Right ventricle myocardium superior (tissue), 1 donor: ENCODE measurements at regions not wholly inside any gene's neighbourhood (a gene's known extent, or its start where the extent isn't known, plus 50 kb on each side); places are given as distances from the start of the nearest gene placed in this dataset.

ENCODE experiments used
- ATAC-seq: fragments of 200-7000 bp; cut with Tn5 transposase; one replicate; pipeline ENCODE4 v1.9.1; 2020; ENCODE audit warnings: mild to moderate bottlenecking; ENCODE audit not compliant: poor library complexity
- DNase-seq: peaks from one replicate; pipeline ENCODE4 v3.0.0-alpha.2; 2020
- intact Hi-C: fragments of 100-400 bp; cut with DNase I; formaldehyde crosslinking; loops from one replicate; pipeline ENCODE4 v1.11.2; 2022
- donor health status: DM: no; HTN: yes; CAD: no; lungs with severe emphysema.

- intact Hi-C loops: no loop called here
- DNase-seq (no peak), ATAC-seq (no peak)
Measured at GRCh38 chr11:116503216-116504160, 269.3 kb downstream of the BUD13 start.

- ATAC-seq (peak; percentile 95), DNase-seq (peak; percentile 61)
- intact Hi-C loops: no loop called here
Measured at GRCh38 chr11:116502641-116503061, 270.1 kb downstream of the BUD13 start.

GRCh38 chr11:116501728-116502127, 271.1 kb downstream of the BUD13 start:
- DNase-seq (no peak), ATAC-seq (no peak)
- intact Hi-C loops: no loop called here

GRCh38 chr11:116500947-116501602, 271.7 kb downstream of the BUD13 start:
- DNase-seq (no peak), ATAC-seq (no peak)
- intact Hi-C loops: no loop called here

GRCh38 chr11:116500026-116500946, 272.5 kb downstream of the BUD13 start:
- intact Hi-C loops: no loop called here
- ATAC-seq: no peak
- no peak for DNase-seq

- ATAC-seq (peak; percentile 70), DNase-seq (peak; percentile 76)
- intact Hi-C loops: no loop called here
Measured at GRCh38 chr11:116499396-116500003, 273.3 kb downstream of the BUD13 start.

GRCh38 chr11:116498161-116498560, 274.6 kb downstream of the BUD13 start:
- no peak for ATAC-seq

GRCh38 chr11:116492600-116492999, 280.2 kb downstream of the BUD13 start:
- ATAC-seq: no peak
- intact Hi-C loops: no loop called here
- no peak for DNase-seq

More at GRCh38 chr11:116498161-116498560, 274.6 kb downstream of the BUD13 start:
- no peak for DNase-seq
- intact Hi-C loops: no loop called here

- ATAC-seq (no peak), DNase-seq (no peak)
- intact Hi-C loops: no loop called here
Measured at GRCh38 chr11:116488836-116489389, 283.9 kb downstream of the BUD13 start.

GRCh38 chr11:116485425-116485824, 287.4 kb downstream of the BUD13 start:
- DNase-seq (no peak), ATAC-seq (no peak)
- intact Hi-C loops: no loop called here

GRCh38 chr11:116482716-116483115, 290.1 kb downstream of the BUD13 start:
- intact Hi-C loops: no loop called here
- ATAC-seq: no peak

GRCh38 chr11:116481126-116481675, 291.6 kb downstream of the BUD13 start:
- no peak for ATAC-seq
- intact Hi-C loops: no loop called here
- no peak for DNase-seq

More at GRCh38 chr11:116482716-116483115, 290.1 kb downstream of the BUD13 start:
- DNase-seq: no peak

GRCh38 chr11:116478669-116479668, 293.8 kb downstream of the BUD13 start:
- ATAC-seq (no peak), DNase-seq (no peak)
- intact Hi-C loops: no loop called here

GRCh38 chr11:116478205-116478604, 294.6 kb downstream of the BUD13 start:
- no peak for ATAC-seq
- intact Hi-C loops: no loop called here

GRCh38 chr11:116473790-116474346, 298.9 kb downstream of the BUD13 start:
- ATAC-seq: no peak
- intact Hi-C loops: no loop called here
- no peak for DNase-seq

More at GRCh38 chr11:116478205-116478604, 294.6 kb downstream of the BUD13 start:
- DNase-seq: no peak

- DNase-seq (no peak), ATAC-seq (no peak)
- intact Hi-C loops: no loop called here
Measured at GRCh38 chr11:116473206-116473769, 299.5 kb downstream of the BUD13 start.
